ENCODE measurements at regions not wholly inside any gene's neighbourhood (a gene's known extent, or its start where the extent isn't known, plus 50 kb on each side); places are given as distances from the start of the nearest gene placed in this dataset.
"Not testable (repeated sequence)": the region's sequence is repeated elsewhere in the genome, so short reads cannot be mapped to it uniquely, and the experiment has no call there.

- DNase-seq (ENCODE audit: low spot score) = not testable (repeated sequence)
Measured at GRCh38 chr9:61628951-61629350, 439.1 kb downstream of the SPATA31A7 start.

DNA sequence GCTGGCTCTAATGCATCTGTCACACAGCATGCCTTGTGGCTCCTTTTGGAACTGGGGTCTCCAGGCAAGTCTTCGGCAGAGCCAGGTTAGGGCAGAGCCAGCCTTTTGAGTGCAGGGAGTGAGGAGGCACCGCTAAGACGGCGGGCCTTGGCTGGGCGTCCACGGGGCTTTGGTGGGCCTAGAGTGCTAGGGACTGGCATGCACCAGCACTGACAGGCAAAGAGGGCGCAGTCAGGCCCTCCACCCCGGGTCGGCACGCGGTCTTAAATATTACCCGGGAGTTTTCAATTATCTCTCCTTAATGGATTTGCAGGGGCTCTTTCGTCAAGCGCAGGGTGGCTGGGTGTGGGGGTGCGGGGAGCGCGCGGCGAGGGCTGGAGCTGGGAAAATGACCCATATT is 444.4 kb downstream of the SPATA31A7 start:
- DNase-seq (ENCODE audit: low spot score) = no peak

DNA sequence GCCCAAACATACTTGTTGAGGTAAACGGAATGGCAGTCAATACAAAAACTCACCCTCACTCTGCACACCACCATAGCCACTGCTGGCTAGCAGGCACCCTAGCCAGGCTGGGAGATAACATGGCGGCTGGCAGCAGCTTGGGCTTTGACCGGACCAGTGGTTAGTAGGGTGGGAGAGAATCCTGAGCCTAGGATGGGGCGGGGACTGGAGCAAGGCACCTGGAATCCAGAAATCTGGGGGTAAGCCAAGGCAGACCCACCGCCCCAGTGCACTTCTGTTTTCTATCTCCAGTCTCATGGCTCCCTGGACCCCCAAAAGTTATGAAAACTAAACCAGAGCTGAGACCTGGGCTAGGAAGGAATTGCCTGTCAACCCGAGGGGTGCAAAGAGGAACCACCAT is 474.4 kb downstream of the SPATA31A7 start:
- DNase-seq (ENCODE audit: low spot score) = not testable (repeated sequence)

GRCh38 chr9:61665330-61665751 is 475.5 kb downstream of the SPATA31A7 start:
- peak; percentile 28 for DNase-seq (ENCODE audit: low spot score)

- DNase-seq (ENCODE audit: low spot score) = no peak
Measured at GRCh38 chr9:61665829-61666228, 476.0 kb downstream of the SPATA31A7 start.

GRCh38 chr9:61666310-61666709 is 476.5 kb downstream of the SPATA31A7 start:
- no peak for DNase-seq (ENCODE audit: low spot score)

- DNase-seq (ENCODE audit: low spot score) = peak; percentile 48
Measured at GRCh38 chr9:61666849-61667371, 477.1 kb downstream of the SPATA31A7 start.

DNA sequence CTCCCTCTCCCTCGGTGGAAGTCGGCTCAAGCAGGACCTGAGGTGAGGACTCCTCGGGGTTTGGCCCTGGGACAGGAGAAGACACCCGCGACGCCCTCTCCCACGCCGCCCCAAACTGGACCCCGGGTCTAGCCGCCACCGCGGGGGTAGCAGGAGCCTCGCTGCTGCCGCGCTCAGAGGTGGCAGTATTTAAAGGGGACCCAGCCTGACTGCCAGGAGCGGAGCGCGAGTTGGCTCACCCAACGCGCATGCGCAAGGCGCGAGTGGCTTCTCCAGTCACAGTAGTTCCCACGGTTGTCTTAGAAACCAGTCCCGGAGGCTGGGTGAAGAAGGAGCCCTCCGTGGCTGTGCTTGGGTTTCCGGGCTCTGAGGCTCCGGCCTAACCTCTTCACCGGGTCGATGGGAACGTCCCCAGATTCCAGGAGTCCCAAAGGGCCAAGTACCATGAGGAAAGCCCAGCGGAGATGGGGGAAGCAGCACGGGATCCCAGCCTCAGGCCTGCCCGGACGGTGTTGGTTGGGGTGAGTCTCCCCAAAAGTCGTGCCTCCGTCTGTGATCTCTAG is 477.8 kb downstream of the SPATA31A7 start:
- DNase-seq (ENCODE audit: low spot score) = peak; percentile 30

- DNase-seq (ENCODE audit: low spot score) = peak; percentile 57
Measured at GRCh38 chr9:61668201-61668600, 478.4 kb downstream of the SPATA31A7 start.

- DNase-seq (ENCODE audit: low spot score) = peak; percentile 25
Measured at GRCh38 chr9:61668846-61669245, 479.0 kb downstream of the SPATA31A7 start.

DNA sequence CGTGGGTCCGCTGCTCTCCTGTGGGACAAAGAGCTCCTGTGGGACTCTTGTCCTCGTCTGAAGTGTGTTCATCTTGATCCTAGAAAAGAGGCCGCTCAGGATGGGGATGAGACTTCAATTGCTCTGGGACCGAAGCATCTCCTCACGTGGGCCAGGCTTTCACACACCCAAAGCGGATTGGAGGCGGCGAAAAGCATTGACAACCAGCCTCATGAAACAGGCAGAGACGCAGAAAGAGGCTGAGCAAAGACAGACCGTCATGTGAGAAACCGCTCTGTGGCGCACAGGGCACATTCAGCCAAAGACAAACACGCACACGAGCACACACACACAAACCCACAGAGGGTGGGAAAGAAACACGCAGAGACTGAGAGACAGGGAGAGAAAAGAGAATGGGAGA is 479.5 kb downstream of the SPATA31A7 start:
- peak; percentile 44 for DNase-seq (ENCODE audit: low spot score)

DNA sequence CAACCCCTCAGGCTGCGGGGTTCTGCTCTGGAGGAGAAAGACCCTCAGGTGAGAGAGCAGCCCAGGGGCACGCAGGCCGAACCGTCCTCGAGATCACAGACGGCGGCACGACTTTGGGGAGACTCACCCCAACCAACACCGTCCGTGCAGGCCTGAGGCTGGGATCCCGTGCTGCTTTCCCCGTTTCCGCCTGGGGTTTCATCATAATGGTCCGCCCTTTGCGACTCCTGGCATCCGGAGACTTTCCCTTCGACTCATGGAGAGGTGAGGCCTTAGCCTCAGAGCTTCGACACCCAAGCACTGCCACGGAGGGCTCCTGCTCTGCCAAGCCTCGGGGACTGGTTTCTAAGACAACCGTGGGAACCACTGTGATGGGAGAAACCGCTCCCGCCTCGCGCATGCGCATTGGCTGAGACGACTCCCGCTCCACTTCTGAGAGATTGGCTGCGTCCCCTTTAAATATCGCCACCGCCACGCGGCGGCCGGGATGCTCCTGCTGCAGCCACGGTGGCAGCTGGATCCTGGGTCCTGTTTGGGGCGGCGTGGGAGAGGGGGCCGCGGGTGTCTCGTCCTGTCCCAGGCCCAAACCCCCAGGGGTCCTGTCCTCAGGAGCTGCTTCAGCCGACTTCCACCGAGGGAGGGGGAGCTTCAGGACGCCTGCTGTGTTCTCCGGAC is 480.1 kb downstream of the SPATA31A7 start:
- DNase-seq (ENCODE audit: low spot score) = peak; percentile 31

DNA sequence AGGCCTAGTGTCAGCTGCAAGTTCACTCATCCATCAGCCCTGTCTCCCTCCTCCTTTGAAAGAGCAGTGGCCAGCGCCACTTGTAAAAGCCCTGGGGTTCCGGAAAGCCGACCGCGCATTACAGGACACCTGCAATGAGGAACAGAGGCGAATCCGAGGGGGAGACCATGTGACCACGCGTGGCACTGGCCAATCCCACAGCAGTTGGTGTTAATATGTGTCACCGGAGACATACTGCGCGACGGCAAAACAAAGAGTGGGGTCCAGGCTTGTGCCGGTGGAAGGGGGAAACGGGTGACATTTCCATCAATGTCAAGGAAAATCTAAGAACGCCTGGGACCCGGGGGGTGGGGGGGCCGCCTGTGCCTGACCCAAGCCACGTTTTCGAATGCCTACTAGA is 480.8 kb downstream of the SPATA31A7 start:
- peak; percentile 33 for DNase-seq (ENCODE audit: low spot score)

DNA sequence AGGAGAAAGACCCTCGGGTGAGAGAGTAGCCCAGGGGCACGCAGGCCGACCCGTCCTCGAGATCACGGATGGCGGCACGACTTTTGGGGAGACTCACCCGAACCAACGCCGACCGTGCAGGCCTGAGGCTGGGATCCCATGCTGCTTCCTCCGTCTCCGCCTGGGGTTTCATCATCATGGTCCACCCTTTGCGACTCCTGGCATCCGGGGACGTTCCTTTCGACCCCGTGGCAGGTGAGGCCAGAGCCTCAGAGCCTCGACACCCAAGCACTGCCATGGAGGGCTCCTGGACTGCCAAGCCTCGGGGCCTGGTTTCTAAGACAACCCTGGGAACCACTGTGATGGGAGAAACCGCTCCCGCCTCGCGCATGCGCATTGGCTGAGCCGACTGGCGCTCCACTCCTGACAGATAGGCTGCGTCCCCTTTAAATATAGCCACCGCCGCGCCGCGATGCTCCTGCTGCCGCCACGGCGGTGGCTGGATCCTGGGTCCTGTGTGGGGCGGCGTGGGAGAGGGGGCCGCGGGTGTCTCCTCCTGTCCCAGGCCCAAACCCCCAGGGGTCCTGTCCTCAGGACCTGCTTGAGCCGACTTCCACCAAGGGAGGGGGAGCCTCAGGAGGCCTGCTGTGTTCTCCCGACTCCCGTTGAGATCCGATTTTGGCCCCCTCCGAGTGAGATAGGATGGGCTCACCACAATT is 481.6 kb downstream of the SPATA31A7 start:
- peak; percentile 52 for DNase-seq (ENCODE audit: low spot score)

DNA sequence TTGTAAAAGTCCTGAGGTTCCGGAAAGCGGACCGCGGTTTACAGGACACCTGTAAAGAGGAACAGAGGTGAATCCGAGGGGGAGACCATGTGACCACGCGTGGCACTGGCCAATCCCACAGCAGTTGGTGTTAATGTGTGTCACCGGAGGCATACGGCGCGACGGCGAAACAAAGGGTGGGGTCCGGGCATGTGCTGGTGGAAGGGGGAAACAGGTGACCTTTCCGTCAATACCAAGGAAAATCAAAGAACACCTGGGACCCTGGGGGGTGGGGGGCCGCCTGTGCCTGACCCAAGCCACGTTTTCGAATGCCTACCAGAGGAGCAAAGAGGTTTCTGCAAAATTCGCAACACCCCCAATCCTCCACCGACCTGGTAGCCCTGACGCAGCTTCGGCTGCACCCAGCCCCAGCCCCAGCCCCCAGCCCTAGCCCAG is 482.3 kb downstream of the SPATA31A7 start:
- peak; percentile 38 for DNase-seq (ENCODE audit: low spot score)

DNA sequence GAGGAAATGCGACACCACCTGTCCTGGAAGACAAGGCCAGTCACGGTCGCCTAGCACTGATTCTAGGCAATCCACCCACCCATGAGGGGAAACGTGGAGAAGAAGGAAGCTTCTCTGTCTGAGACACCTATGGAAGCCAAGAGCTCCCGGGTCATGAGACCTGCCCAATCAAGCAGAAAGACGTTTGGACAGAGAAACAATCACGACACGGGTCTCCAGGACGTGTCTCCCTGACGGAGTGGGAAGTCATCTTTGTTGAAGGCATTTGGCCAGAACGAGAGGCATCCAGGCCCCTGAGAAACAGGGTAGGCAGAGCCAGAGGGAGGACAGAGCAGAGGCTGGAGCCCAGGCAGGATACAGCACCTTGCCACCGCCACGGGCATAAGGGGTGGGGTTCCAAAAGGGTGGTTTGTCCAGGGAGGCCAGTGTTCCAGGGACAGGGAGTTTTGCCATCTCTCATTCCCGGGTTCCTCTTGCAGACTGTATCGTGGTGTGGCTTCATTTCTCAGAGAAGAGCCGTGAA is 482.9 kb downstream of the SPATA31A7 start:
- DNase-seq (ENCODE audit: low spot score) = peak; percentile 14

DNA sequence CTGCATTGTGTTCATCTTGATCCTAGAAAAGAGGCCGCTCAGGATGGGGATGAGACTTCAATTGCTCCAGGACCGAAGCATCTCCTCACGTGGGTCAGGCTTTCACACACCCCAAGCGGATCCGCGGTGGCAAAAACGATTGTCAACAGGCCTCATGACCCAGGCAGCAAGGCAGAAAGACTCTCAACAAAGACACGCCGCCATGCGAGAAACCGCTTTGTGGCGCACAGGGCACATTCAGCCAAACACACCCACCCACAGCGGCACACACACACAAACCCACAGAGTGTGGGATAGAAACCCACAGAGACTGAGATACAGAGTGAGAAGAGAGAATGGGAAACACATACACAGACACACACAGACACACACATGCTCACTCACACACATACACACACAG is 483.4 kb downstream of the SPATA31A7 start:
- no peak for DNase-seq (ENCODE audit: low spot score)

DNA sequence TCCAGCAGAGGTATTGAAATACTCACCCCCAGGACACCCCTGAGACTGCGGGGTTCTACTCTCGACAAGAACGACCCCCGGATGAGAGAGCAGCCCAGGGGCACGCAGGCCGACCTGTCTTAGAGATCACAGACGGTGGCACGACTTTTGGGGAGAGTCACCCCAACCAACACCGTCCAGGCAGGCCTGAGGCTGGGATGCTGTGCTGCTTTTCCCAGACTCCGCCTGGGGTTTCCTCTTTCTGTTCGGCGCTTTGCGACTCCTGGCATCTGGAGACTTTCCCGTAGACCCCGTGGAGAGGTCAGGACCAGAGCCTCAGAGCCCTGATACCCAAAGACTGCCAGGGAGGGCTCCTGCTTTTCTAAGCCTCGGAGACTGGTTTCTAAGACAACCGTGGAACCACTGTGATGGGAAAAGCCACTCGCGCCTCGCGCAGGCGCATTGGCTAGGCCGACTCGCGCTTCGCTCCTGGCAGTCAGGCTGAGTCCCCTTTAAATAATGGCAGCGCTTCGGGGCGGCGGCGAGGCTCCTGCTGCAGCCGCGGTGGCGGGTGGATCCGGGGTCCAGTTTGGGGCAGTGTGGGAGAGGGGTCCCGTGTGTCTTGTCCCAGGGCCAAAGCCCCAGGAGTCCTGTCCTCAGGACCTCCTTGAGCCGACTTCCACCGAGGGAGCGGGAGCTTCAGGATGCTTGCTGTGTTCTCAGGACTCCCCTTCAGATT is 484.0 kb downstream of the SPATA31A7 start:
- DNase-seq (ENCODE audit: low spot score) = peak; percentile 47

DNA sequence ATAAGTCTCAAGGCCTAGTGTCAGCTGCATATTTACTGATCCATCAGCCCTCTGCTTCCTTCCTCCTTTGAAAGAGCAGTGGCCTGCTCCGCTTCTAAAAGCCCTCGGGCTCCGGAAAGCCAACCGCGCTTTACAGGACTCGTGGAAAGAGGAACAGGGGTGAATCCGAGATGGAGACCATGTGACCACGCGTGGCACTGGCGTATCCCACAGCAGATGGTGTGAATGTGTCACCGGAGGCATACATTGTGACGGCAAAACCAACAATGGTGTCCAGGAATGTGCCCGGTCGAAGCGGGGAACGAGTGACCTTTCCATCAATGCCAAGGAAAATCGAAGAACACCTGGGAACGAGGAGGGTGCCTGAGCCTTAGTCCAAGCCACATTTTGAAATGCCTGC is 484.6 kb downstream of the SPATA31A7 start:
- DNase-seq (ENCODE audit: low spot score) = no peak

DNA sequence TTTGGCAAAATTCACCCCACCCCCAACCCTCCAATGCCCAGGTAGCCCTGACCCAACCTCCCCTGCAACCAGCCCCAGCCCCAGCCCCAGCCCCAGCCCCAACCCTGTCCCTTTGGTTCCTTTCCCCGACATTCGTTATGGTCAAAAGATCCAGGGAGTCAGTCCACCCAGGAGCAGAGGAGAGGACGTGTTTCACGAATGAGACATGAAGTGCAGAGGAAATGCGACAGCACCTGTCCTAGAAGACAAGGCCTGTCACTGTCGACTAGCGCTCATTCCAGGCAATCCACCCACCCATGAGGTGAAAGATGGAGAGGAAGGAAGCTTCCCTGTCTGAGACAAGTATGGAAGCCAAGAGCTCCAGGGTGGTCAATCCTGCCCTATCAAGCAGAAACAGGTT is 485.0 kb downstream of the SPATA31A7 start:
- no peak for DNase-seq (ENCODE audit: low spot score)
